Activated CD8-positive, alpha-beta memory T cell treated with anti-CD3 and anti-CD28 coated beads, Interleukin-2, amount 50 U/mL, for 48 hours (primary cell): ENCODE measurements at regions not wholly inside any gene's neighbourhood (a gene's known extent, or its start where the extent isn't known, plus 50 kb on each side); places are given as distances from the start of the nearest gene placed in this dataset.

ENCODE experiments used
- DNase-seq: peaks from one replicate; pipeline ENCODE4 v3.0.0-alpha.2; 2020

DNA sequence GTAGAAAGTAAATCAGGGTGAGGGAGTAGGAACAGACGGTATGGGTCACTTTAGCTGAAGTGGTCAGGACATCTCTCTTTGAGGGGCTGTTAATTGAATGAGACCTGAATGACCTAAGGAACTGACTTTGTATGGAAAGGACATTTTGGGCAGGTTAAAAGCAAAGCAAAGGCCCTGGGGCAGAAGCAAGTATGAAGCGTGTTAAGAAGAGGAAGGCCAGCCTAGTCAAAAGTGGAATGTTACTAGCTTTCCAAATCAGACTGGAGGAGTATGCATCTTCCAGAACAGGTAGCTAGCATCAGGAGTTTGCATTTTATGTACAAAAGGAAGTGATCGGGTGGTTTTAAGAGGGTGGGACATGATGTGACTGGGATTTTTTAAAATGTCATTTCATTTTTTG is 70.9 kb upstream of the PCGF5 start:
- DNase-seq, result no peak

DNA sequence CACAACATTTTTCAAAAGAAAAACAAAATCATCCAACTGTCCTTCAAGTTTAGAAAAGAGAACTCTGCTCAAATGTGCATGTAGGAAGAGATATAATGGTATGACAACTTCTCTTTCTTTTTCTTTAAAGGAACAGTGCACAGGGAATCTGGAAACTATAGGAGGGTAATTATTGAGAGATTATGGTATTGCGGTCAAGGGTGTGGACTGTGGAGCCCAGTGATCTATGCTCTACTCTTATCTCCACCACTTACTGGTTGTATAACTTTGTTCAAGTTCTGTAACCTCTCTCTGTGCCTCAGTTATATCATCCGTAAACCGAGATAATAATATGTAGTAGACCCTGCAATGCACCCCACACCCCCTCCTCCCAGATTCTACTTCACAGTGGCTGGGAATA is 69.8 kb upstream of the PCGF5 start:
- DNase-seq, result no peak

DNA sequence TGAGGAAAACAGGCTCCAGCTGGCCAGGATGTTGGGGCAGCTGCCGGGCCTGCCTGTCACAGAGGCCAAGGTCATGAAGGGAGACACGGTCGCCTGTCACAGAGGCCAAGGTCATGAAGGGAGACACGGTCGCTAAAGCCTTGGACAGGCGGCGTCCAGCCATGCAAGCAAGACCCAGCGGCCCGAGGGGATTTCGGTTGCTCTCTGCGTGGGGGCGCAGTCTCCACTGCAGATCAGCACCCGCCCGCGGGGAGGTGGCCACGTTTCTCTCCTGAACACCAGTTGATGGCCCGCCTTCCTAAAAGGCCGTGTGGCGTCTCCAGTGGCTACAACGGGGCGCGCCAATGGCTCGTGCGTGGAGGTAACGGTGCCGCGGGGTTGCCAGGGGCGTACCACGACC is 67.0 kb upstream of the PCGF5 start:
- DNase-seq, result no peak

DNA sequence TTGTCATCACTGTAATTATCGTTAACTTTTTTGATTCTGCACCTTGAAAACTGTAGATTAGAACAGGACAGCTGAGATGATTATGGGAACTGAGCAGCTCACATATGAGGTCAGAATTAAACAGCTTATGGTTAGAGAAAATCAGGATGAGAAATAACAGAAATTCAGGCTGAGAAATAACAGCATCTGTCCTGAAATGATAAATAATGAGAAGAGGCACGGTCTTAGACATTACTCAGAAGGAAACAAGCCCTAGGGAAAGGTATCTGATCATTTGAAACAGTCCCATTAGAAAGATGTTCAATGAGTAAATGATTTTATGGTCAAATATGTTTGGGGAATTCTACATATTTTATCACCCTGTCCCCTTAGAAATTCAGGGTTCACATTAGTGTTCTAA is 65.6 kb upstream of the PCGF5 start:
- no peak for DNase-seq

DNA sequence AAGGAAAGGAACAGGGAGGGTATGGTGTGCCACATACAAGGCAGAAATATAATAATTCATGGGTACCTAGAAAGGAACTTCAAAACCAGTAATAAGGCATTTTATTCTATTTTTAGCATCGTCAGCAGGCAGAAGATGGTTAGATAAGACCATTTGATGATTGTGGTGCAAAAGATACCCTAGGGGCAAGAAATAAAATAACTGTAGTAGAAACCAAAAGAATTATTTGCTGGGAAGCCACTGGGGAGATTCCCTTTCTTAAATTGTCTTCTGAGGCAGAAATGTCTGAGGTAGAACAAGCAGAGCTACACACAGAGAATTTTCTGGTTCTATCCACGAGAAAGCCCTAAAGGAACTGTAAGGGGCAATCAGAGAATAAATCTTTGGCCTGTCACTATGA is 64.3 kb upstream of the PCGF5 start:
- DNase-seq, result no peak

DNA sequence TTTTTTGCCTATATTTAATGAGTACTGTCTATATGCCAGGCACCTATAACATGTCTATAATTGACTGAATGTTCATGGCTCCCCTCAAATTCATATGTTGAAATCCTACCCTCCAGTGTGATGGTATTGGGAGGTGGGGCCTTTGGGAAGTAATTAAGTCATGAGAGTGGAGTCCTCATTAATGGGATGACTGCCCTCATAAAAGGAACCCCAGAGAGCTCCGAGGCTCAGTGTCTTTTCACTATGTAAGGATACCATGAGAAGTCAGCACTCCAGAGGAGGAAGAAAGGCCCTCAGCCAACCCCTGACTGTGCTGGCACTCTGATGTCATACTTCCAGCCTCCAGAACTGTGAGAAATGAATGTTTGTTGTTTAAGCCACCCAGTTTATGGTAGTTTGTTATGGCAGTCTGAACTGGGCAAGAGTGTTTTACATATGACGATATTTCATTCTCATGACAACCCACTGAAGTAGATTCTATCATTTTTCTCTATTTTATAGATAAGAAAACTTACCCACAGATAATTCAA is 61.1 kb upstream of the PCGF5 start:
- DNase-seq, result no peak

DNA sequence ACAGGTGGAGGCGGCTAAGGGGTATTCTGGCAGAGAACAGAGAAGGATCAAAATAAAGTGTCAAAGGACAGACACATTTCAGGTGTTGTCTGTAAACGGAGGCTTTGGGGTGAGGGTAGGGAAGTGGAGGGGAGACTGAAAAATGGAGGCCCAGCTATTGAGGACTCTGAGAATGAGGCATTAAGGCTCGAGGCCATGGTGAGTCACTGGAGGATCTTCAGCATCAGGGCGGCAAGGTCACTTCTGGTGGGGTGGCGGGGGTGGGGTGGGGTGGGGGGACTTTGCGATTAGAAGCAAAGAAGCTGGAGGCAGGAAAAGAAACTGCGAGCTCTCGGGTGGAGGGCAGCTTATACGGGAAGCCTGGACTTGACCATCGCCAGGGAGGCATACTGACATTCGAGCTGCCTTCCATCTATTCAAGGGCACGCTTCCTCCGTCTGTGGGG is 58.4 kb upstream of the PCGF5 start:
- DNase-seq, result no peak

DNA sequence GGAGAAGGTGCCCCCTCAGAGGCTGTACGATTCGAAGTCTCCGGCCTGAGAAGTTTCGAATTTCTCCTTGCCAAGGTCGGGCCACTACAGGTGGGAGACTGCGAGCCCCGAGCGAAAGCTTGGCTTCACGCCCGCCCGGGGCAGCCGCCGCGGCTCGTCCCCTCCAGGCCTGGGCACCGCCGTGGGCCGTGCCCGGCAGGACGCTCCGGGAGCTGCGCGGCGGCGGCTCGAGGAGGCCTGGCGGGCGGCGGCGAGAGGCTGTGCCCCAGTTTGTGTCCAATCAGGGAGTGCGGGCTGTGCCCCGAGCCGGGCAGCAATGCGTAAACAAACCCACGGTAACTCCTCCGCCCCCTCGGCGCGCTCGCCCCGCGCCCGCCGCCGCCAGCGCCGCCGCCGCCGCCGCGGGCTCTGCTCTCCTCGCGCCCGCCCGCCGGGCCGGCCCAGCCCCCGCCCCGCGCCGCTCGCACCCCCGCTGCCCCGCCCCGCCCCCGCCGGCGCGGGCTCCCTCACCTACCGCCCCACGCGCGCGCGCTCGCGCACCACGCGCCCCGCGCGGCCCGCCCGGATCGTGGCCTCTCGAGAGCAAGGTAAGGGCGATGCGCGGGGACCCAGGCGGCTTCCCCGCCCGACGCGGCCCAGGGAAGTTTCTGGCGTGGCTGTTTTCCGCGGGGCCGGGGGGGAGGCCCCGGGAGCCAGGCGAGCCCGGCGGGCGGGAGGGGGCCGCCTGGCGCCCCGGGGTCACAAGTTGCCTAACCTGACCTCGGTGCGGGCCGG is 57.8 kb upstream of the PCGF5 start:
- DNase-seq, result peak; percentile 81

DNA sequence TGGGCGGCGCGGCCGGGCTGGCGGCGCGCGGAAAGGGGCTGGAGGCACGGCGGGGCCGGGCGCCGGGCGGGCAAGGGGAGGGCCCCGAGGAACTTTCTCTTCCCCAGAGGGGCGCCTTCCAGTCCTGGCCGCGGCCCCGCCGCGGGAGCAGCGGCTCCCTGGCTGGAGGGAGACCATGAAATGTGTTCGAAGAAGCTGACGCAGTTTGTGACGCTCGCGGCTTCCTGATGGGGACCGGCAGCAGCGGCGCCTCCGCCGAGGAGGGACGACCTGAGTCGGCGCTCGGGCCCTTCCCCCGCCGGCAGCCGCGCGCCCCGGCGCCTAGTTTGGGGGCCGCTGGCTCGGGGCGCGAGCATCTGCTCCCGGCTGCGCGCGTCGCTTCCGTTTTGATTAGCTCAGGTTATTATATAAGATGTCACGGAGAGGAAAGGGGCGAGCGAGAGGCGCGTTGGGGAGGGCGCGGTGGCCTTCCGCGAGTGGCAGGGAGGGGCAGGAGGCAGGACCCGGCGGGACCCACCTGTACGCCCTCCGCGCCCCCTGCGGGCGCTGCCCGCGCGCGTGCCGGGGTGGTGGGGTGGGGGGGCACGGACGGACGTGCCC is 57.1 kb upstream of the PCGF5 start:
- peak; percentile 86 for DNase-seq

DNA sequence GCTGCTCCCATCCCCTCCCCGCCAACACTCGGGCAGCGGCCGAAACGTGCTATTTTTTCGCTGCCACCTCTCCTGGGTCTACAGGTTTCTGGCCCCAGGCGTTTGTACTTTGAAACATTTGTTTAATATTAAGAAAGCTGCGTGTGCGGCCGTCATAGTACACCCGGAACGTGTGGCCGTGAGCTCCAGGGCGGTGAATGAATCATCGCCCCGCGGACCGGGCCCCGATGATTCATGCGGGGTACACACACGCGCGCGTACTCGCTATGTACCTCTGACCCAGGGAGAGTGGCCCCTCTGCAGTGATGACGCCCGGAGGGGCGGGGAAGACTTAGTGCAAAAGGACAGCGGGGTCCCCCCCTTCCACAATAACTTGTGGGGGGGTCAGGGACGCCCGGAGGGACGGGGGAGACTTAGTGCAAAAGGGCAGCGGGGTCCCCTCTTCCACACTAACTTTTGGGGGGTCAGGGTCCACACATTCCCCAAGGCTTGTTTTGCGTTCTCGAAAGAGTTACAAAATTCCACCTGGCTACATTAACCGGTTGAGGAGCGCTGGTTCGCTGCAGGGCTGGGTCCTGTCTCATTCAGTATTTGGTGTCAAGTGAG is 56.5 kb upstream of the PCGF5 start:
- peak; percentile 83 for DNase-seq

DNA sequence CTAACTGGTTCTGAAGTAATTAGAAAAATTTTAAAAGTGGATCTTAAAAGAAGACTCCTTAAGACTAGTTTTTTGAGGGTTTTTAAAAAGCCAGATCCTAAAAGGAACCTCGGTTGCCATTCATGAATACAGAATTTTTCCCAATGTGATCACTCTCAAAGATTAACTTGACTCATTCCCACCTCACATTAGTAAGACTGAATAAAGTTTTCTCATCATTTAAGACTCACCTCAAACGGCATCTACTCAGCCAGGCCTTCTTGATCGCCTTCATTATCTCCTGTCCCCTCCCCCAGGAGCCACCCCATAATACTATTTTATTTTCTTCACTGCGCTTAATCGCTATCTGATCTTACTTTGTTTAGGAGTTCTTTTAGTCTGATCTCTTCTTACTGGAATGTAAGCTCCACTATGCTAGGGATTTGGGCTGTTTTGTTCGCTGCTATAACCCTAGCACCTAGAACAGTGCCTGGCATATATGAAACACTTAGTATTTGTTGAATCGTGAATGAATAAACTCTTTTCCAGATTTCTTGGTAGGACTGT is 55.9 kb upstream of the PCGF5 start:
- DNase-seq, result no peak

DNA sequence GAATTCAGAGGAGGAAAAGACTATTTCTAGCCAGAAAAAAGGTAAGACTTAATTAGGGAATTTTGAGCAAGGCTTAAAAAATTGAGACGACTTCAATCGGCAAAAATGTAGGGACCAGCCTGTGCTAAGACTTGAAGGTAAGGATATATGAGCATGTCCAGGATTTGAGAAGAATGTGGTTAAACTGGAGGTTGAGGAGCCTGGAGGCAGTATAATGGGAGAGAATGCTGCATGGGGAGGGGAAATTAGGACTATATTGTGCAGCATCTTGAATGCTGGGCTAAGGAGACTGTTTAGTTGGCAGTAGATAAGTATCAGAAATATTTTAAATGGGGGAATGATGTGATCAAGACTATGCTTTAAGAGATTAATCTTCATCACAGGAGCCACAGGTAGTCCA is 53.1 kb upstream of the PCGF5 start:
- no peak for DNase-seq

DNA sequence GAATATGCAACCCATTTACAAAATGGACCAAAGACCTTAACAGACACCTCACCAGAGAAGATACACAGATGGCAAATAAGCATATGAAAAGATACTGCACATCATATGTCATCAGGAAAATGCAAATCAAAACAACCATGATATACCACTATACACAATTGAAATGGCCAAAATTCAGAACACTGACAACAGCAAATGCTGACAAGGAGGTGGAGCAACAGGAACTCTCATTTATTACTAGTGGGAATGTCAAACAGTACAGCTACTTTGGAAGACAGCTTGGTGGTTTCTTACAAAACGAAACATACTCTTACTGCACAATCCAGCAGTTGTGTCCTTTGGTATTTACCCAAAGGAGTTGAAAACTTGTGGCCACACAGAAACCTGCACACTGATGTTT is 50.0 kb upstream of the PCGF5 start:
- no peak for DNase-seq
